ENCODE measurements at regions not wholly inside any gene's neighbourhood (a gene's known extent, or its start where the extent isn't known, plus 50 kb on each side); places are given as distances from the start of the nearest gene placed in this dataset.

DNA sequence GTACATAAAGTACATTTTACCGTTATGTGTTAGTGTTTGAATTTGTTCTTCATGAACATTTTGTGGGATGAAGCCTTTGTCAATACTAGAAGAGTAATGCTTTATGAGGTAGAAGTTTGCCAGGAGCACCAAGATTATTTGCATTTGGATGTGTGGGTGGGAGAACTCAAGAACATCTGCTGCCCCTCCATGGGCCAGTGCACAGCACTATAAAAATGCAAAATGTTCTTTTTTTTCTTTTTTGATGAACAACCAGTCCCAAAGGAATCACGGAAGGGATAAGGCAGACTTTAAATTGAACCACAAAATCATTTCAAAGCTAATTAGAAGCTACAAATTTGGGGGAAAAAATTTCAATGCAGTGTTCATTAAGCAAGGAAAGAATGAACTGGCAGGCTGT is 300.3 kb upstream of the NWD2 start:
- Histone ChIP-seq H3K4me3 (ENCODE audit: low read length in 2 of 2) (no peak overlapping the region), H3K27me3 (ENCODE audit: control insufficient read depth in 2 of 2, insufficient read depth in 1 of 2, low read length in 1 of 2) (no peaks in the 10 kb centered on the region), H3K4me1 (ENCODE audit: control insufficient read depth in 2 of 2, insufficient read depth in 2 of 2, low read length in 2 of 2) (no peaks in the 10 kb centered on the region), H3K9me3 (ENCODE audit: control insufficient read depth in 2 of 2, insufficient read depth in 1 of 2, low read length in 1 of 2) (no peaks in the 10 kb centered on the region), H3K36me3 (ENCODE audit: control insufficient read depth in 2 of 2, insufficient read depth in 2 of 2, low read length in 1 of 2) (no peaks in the 10 kb centered on the region), H3K27ac (ENCODE audit: low read depth in 1 of 2, low read length in 1 of 2) (no peak overlapping the region)
- no peak for DNase-seq (ENCODE audit: low read depth in 6 of 9, low spot score in 9 of 9)
- 93% methylated on average over 2 of the region's 2 CpGs for WGBS

DNA sequence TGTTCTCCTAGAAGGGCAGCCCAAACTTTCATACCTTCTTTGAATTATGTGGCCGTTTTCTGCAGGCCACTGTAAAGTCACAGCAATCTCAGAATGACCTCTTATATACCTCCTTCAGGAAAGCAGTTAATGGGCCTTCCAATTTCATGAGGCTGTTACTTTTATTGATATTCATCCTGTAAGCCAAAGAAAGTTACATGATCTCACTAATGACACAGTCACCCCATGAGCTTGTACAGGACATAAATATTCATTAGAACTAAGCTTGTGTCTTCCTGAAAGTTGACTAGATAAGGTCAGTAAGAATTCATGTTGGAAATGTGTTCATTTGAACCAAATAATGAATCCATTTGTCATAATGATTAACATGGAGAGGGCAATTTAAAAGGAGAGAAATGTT is 283.1 kb upstream of the NWD2 start:
- WGBS: 86% methylated on average over 1 of the region's 1 CpG
- H3K9me3 ChIP-seq (ENCODE audit: control insufficient read depth in 2 of 2, insufficient read depth in 1 of 2, low read length in 1 of 2): no peaks in the 10 kb centered on the region
- no peaks in the 10 kb centered on the region for H3K27me3 ChIP-seq (ENCODE audit: control insufficient read depth in 2 of 2, insufficient read depth in 1 of 2, low read length in 1 of 2)
- no peaks in the 10 kb centered on the region for H3K36me3 ChIP-seq (ENCODE audit: control insufficient read depth in 2 of 2, insufficient read depth in 2 of 2, low read length in 1 of 2)
- no peak overlapping the region for H3K27ac ChIP-seq (ENCODE audit: low read depth in 1 of 2, low read length in 1 of 2)
- H3K4me3 ChIP-seq (ENCODE audit: low read length in 2 of 2): no peak overlapping the region
- DNase-seq (ENCODE audit: low read depth in 6 of 9, low spot score in 9 of 9): no peak
- H3K4me1 ChIP-seq (ENCODE audit: control insufficient read depth in 2 of 2, insufficient read depth in 2 of 2, low read length in 2 of 2): no peaks in the 10 kb centered on the region

- no peaks in the 10 kb centered on the region for H3K36me3 ChIP-seq (ENCODE audit: control insufficient read depth in 2 of 2, insufficient read depth in 2 of 2, low read length in 1 of 2)
- no peaks in the 10 kb centered on the region for H3K9me3 ChIP-seq (ENCODE audit: control insufficient read depth in 2 of 2, insufficient read depth in 1 of 2, low read length in 1 of 2)
- WGBS: 95% methylated on average over 2 of the region's 2 CpGs
- no peak overlapping the region for H3K4me3 ChIP-seq (ENCODE audit: low read length in 2 of 2)
- no peak overlapping the region for H3K27ac ChIP-seq (ENCODE audit: low read depth in 1 of 2, low read length in 1 of 2)
- no peaks in the 10 kb centered on the region for H3K4me1 ChIP-seq (ENCODE audit: control insufficient read depth in 2 of 2, insufficient read depth in 2 of 2, low read length in 2 of 2)
- DNase-seq (ENCODE audit: low read depth in 6 of 9, low spot score in 9 of 9): no peak
- no peaks in the 10 kb centered on the region for H3K27me3 ChIP-seq (ENCODE audit: control insufficient read depth in 2 of 2, insufficient read depth in 1 of 2, low read length in 1 of 2)
Observed at GRCh38 chr4:36966756-36967460, 277.6 kb upstream of the NWD2 start.

DNA sequence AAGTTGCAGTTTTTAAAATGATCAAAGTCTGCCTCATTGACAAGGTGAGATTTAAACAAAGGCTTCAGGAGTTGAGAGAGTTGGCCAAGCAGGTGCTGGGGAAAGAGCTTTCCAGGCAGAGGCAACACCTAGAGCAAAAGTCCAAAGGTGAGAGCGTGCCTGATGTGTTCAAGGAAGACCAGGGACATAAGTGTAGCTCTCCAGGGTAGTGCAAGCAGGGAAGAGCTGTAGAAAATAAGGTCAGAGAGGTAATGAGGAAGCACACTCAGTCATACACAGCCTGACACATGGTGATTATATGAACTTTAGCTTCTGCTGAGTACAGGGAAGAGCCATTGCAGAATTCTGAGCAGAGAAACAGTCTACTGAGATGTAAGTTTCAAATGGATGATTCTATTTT is 265.0 kb upstream of the NWD2 start:
- H3K4me1 ChIP-seq (ENCODE audit: control insufficient read depth in 2 of 2, insufficient read depth in 2 of 2, low read length in 2 of 2): no peaks in the 10 kb centered on the region
- no peak overlapping the region for H3K27ac ChIP-seq (ENCODE audit: low read depth in 1 of 2, low read length in 1 of 2)
- 78% methylated on average over 1 of the region's 1 CpG for WGBS

DNA sequence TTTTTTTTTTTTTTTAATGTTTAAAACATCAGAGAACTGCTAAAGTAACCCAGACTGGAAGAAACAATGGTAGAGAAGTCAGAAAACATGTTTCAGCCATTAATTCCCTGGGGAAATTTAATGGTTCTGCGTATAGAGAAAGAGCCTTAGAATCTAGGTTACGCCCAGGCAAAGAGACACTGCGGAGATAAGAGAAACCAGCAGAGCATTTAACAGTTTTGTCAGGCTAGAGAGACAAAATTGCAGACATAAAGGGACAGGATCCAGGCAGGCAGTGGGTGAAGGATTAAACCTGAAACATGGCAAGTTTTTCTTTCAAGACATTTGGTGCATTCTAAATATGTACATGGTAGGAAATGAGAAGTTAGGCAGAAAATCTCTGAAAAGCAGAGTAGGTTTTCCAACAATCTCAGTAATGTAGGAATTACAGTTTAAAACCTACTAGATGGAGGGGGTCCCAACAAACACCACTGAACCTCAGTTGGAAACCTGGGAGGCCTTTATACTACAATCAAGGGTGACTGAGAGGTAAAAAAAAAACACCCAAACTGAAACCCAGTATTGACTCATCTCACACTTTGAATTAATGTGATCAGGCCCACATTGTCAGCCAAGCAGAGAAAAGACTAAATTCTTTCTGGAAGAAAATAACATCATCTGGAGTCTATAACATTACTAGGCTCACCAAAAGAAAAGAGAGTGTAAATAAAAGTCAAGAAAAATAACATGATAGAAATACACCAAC is 254.2 kb upstream of the NWD2 start:
- Histone ChIP-seq H3K4me3 (ENCODE audit: low read length in 2 of 2) (no peak overlapping the region), H3K27ac (ENCODE audit: low read depth in 1 of 2, low read length in 1 of 2) (no peak overlapping the region), H3K4me1 (ENCODE audit: control insufficient read depth in 2 of 2, insufficient read depth in 2 of 2, low read length in 2 of 2) (no peaks in the 10 kb centered on the region), H3K27me3 (ENCODE audit: control insufficient read depth in 2 of 2, insufficient read depth in 1 of 2, low read length in 1 of 2) (no peaks in the 10 kb centered on the region), H3K9me3 (ENCODE audit: control insufficient read depth in 2 of 2, insufficient read depth in 1 of 2, low read length in 1 of 2) (no peaks in the 10 kb centered on the region), H3K36me3 (ENCODE audit: control insufficient read depth in 2 of 2, insufficient read depth in 2 of 2, low read length in 1 of 2) (no peaks in the 10 kb centered on the region)
- no peak for DNase-seq (ENCODE audit: low read depth in 6 of 9, low spot score in 9 of 9)
- 92% methylated on average over 3 of the region's 3 CpGs for WGBS

More for the DNA sequence above, 265.0 kb upstream of the NWD2 start:
- Histone ChIP-seq H3K36me3 (ENCODE audit: control insufficient read depth in 2 of 2, insufficient read depth in 2 of 2, low read length in 1 of 2) (no peaks in the 10 kb centered on the region), H3K4me3 (ENCODE audit: low read length in 2 of 2) (no peak overlapping the region), H3K27me3 (ENCODE audit: control insufficient read depth in 2 of 2, insufficient read depth in 1 of 2, low read length in 1 of 2) (no peaks in the 10 kb centered on the region), H3K9me3 (ENCODE audit: control insufficient read depth in 2 of 2, insufficient read depth in 1 of 2, low read length in 1 of 2) (no peaks in the 10 kb centered on the region)
- DNase-seq (ENCODE audit: low read depth in 6 of 9, low spot score in 9 of 9): no peak

DNA sequence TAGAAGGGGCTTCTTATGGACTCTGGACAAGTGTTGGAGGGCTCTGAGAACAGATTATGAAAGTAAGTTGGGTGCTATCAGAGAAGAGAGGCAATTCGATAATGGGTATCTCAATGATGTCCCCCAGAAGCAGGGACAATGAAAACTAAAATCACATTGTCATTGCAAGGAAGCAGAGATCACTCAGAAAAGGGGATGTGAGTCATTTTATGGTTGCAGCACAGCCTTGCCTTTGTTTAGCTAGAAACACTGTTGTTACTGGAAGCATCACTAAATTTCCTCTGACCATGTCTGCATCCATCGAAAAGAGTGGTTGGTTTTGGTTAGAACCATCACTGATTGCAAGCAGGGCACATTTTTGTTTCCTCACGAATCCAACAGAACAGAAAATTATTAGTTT is 246.8 kb upstream of the NWD2 start:
- no peaks in the 10 kb centered on the region for H3K4me1 ChIP-seq (ENCODE audit: control insufficient read depth in 2 of 2, insufficient read depth in 2 of 2, low read length in 2 of 2)
- no peak for DNase-seq (ENCODE audit: low read depth in 6 of 9, low spot score in 9 of 9)
- no peaks in the 10 kb centered on the region for H3K9me3 ChIP-seq (ENCODE audit: control insufficient read depth in 2 of 2, insufficient read depth in 1 of 2, low read length in 1 of 2)
- H3K36me3 ChIP-seq (ENCODE audit: control insufficient read depth in 2 of 2, insufficient read depth in 2 of 2, low read length in 1 of 2): no peaks in the 10 kb centered on the region
- no peak overlapping the region for H3K27ac ChIP-seq (ENCODE audit: low read depth in 1 of 2, low read length in 1 of 2)
- no peak overlapping the region for H3K4me3 ChIP-seq (ENCODE audit: low read length in 2 of 2)
- H3K27me3 ChIP-seq (ENCODE audit: control insufficient read depth in 2 of 2, insufficient read depth in 1 of 2, low read length in 1 of 2): no peaks in the 10 kb centered on the region
- WGBS: 83% methylated on average over 3 of the region's 3 CpGs

GRCh38 chr4:37000281-37000680 is 244.3 kb upstream of the NWD2 start:
- Histone ChIP-seq H3K27ac (ENCODE audit: low read depth in 1 of 2, low read length in 1 of 2) (no peak overlapping the region), H3K27me3 (ENCODE audit: control insufficient read depth in 2 of 2, insufficient read depth in 1 of 2, low read length in 1 of 2) (no peaks in the 10 kb centered on the region), H3K4me3 (ENCODE audit: low read length in 2 of 2) (no peak overlapping the region), H3K4me1 (ENCODE audit: control insufficient read depth in 2 of 2, insufficient read depth in 2 of 2, low read length in 2 of 2) (no peaks in the 10 kb centered on the region), H3K36me3 (ENCODE audit: control insufficient read depth in 2 of 2, insufficient read depth in 2 of 2, low read length in 1 of 2) (no peaks in the 10 kb centered on the region), H3K9me3 (ENCODE audit: control insufficient read depth in 2 of 2, insufficient read depth in 1 of 2, low read length in 1 of 2) (peaks cover 0 to 4% of the 10 kb centered on the region in 2 donors)
- 87% methylated on average over 2 of the region's 2 CpGs for WGBS
- DNase-seq (ENCODE audit: low read depth in 6 of 9, low spot score in 9 of 9): no peak

- Histone ChIP-seq H3K4me1 (ENCODE audit: control insufficient read depth in 2 of 2, insufficient read depth in 2 of 2, low read length in 2 of 2) (no peaks in the 10 kb centered on the region), H3K27ac (ENCODE audit: low read depth in 1 of 2, low read length in 1 of 2) (no peak overlapping the region), H3K27me3 (ENCODE audit: control insufficient read depth in 2 of 2, insufficient read depth in 1 of 2, low read length in 1 of 2) (no peaks in the 10 kb centered on the region), H3K4me3 (ENCODE audit: low read length in 2 of 2) (no peak overlapping the region), H3K9me3 (ENCODE audit: control insufficient read depth in 2 of 2, insufficient read depth in 1 of 2, low read length in 1 of 2) (peaks cover 0 to 4% of the 10 kb centered on the region in 2 donors), H3K36me3 (ENCODE audit: control insufficient read depth in 2 of 2, insufficient read depth in 2 of 2, low read length in 1 of 2) (no peaks in the 10 kb centered on the region)
- DNase-seq (ENCODE audit: low read depth in 6 of 9, low spot score in 9 of 9): no peak
- WGBS: 96% methylated on average over 30 of the region's 30 CpGs
Observed at GRCh38 chr4:37001688-37002436, 242.7 kb upstream of the NWD2 start.

DNA sequence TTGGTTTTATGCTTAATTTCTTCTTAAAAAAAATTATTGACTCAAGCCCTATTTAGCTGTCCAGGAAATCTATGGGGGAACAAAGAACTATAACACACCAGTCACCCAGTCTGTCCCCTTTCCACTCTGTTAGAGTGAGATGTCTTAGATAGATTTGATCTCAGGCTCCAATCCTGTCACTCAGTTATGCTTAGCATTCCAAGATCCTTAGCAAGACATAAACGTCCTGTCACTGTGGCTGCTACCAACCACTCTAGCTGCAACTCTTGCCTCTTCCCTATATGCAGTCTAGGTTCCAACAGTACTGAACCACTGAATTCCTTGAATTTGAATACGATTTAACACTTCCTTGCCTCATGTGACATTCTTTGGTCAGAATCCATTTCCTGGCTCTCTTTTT is 241.9 kb upstream of the NWD2 start:
- H3K9me3 ChIP-seq (ENCODE audit: control insufficient read depth in 2 of 2, insufficient read depth in 1 of 2, low read length in 1 of 2): peaks cover 0 to 4% of the 10 kb centered on the region in 2 donors
- no peaks in the 10 kb centered on the region for H3K4me1 ChIP-seq (ENCODE audit: control insufficient read depth in 2 of 2, insufficient read depth in 2 of 2, low read length in 2 of 2)
- DNase-seq (ENCODE audit: low read depth in 6 of 9, low spot score in 9 of 9): no peak
- H3K27ac ChIP-seq (ENCODE audit: low read depth in 1 of 2, low read length in 1 of 2): no peak overlapping the region
- no peaks in the 10 kb centered on the region for H3K36me3 ChIP-seq (ENCODE audit: control insufficient read depth in 2 of 2, insufficient read depth in 2 of 2, low read length in 1 of 2)
- no peaks in the 10 kb centered on the region for H3K27me3 ChIP-seq (ENCODE audit: control insufficient read depth in 2 of 2, insufficient read depth in 1 of 2, low read length in 1 of 2)
- no peak overlapping the region for H3K4me3 ChIP-seq (ENCODE audit: low read length in 2 of 2)
- 70% methylated on average over 2 of the region's 2 CpGs for WGBS
